Muscle layer of duodenum (tissue), 2 donors: ENCODE measurements at regions not wholly inside any gene's neighbourhood (a gene's known extent, or its start where the extent isn't known, plus 50 kb on each side); places are given as distances from the start of the nearest gene placed in this dataset.
"Not testable (repeated sequence)": the region's sequence is repeated elsewhere in the genome, so short reads cannot be mapped to it uniquely, and the experiment has no call there.

Experiments
- H3K27ac ChIP-seq: one replicate; pipeline ENCODE4 v1.7.0; 2013; ENCODE audit warnings: mild to moderate bottlenecking, low read length
- H3K27me3 ChIP-seq: one replicate; pipeline ENCODE4 v1.7.0; 2013; ENCODE audit warnings: low read depth, mild to moderate bottlenecking, control low read depth, low read length
- H3K36me3 ChIP-seq, 2 donors: one replicate each; pipeline ENCODE4 v1.7.0; 2013; ENCODE audit warnings: low read length in 2 of 2, control low read depth in 1 of 2, mild to moderate bottlenecking in 1 of 2; ENCODE audit not compliant: insufficient read depth in 2 of 2, control insufficient read depth in 1 of 2
- H3K4me1 ChIP-seq, 2 donors: one replicate each; pipeline ENCODE4 v1.7.0; 2013; ENCODE audit warnings: low read length in 2 of 2, mild to moderate bottlenecking in 2 of 2, control low read depth in 1 of 2, moderate library complexity in 1 of 2; ENCODE audit not compliant: insufficient read depth in 2 of 2, control insufficient read depth in 1 of 2
- H3K4me3 ChIP-seq, 2 donors: one replicate each; pipeline ENCODE4 v1.7.0; 2013; ENCODE audit warnings: low read length in 2 of 2, low read depth in 1 of 2, mild to moderate bottlenecking in 1 of 2
- H3K9me3 ChIP-seq, 2 donors: one replicate each; pipeline ENCODE4 v1.7.0; 2013; ENCODE audit warnings: low read length in 2 of 2, control low read depth in 1 of 2, mild to moderate bottlenecking in 1 of 2; ENCODE audit not compliant: control insufficient read depth in 1 of 2
- donor health status: healthy.

- Histone ChIP-seq H3K9me3 (no peaks in the 10 kb centered on the region), H3K27ac (no peak overlapping the region), H3K36me3 (no peaks in the 10 kb centered on the region), H3K4me3 (no peak overlapping the region), H3K27me3 (no peaks in the 10 kb centered on the region), H3K4me1 (no peaks in the 10 kb centered on the region)
Observed at GRCh38 chr14:35963209-35963608, 137.1 kb downstream of the BRMS1L start.

- Histone ChIP-seq H3K36me3 (no peaks in the 10 kb centered on the region), H3K4me1 (no peaks in the 10 kb centered on the region), H3K27ac (no peak overlapping the region), H3K9me3 (no peaks in the 10 kb centered on the region), H3K27me3 (no peaks in the 10 kb centered on the region), H3K4me3 (no peak overlapping the region)
Observed at GRCh38 chr14:35961697-35962274, 135.6 kb downstream of the BRMS1L start.

GRCh38 chr14:35959835-35960234, 133.7 kb downstream of the BRMS1L start:
- no peaks in the 10 kb centered on the region for H3K4me1 ChIP-seq
- H3K36me3 ChIP-seq: no peaks in the 10 kb centered on the region

GRCh38 chr14:35958499-35958898, 132.4 kb downstream of the BRMS1L start:
- Histone ChIP-seq H3K9me3 (no peaks in the 10 kb centered on the region), H3K4me1 (no peaks in the 10 kb centered on the region), H3K27me3 (no peaks in the 10 kb centered on the region), H3K27ac (no peak overlapping the region), H3K36me3 (no peaks in the 10 kb centered on the region), H3K4me3 (no peak overlapping the region)

More at GRCh38 chr14:35959835-35960234, 133.7 kb downstream of the BRMS1L start:
- Histone ChIP-seq H3K27me3 (no peaks in the 10 kb centered on the region), H3K9me3 (no peaks in the 10 kb centered on the region), H3K4me3 (no peak overlapping the region), H3K27ac (no peak overlapping the region)

- H3K36me3 ChIP-seq: no peaks in the 10 kb centered on the region
- no peaks in the 10 kb centered on the region for H3K4me1 ChIP-seq
- H3K9me3 ChIP-seq: no peaks in the 10 kb centered on the region
- no peak overlapping the region for H3K4me3 ChIP-seq
- no peaks in the 10 kb centered on the region for H3K27me3 ChIP-seq
- no peak overlapping the region for H3K27ac ChIP-seq
Observed at GRCh38 chr14:35956376-35957085, 130.4 kb downstream of the BRMS1L start.

GRCh38 chr14:35952584-35952983, 126.4 kb downstream of the BRMS1L start:
- Histone ChIP-seq H3K27me3 (no peaks in the 10 kb centered on the region), H3K27ac (no peak overlapping the region), H3K36me3 (no peaks in the 10 kb centered on the region), H3K4me3 (no peak overlapping the region), H3K9me3 (no peaks in the 10 kb centered on the region), H3K4me1 (peaks cover 0 to 3% of the 10 kb centered on the region in 2 donors)

- H3K36me3 ChIP-seq: no peaks in the 10 kb centered on the region
- H3K27me3 ChIP-seq: no peaks in the 10 kb centered on the region
- no peak overlapping the region for H3K27ac ChIP-seq
- H3K9me3 ChIP-seq: no peaks in the 10 kb centered on the region
- H3K4me1 ChIP-seq: peaks cover 0 to 3% of the 10 kb centered on the region in 2 donors
- no peak overlapping the region for H3K4me3 ChIP-seq
Observed at GRCh38 chr14:35949920-35950513, 123.9 kb downstream of the BRMS1L start.

- H3K4me3 ChIP-seq, H3K9me3 ChIP-seq, H3K27me3 ChIP-seq, H3K36me3 ChIP-seq, H3K4me1 ChIP-seq, H3K27ac ChIP-seq: not testable (repeated sequence)
Observed at GRCh38 chr14:35947983-35948382, 121.8 kb downstream of the BRMS1L start.

GRCh38 chr14:35944847-35945246, 118.7 kb downstream of the BRMS1L start:
- Histone ChIP-seq H3K36me3 (no peaks in the 10 kb centered on the region), H3K4me1 (peaks cover 0 to 2% of the 10 kb centered on the region in 2 donors), H3K27me3 (no peaks in the 10 kb centered on the region), H3K27ac (no peak overlapping the region), H3K9me3 (no peaks in the 10 kb centered on the region), H3K4me3 (no peak overlapping the region)

- H3K36me3 ChIP-seq: no peaks in the 10 kb centered on the region
- no peak overlapping the region for H3K27ac ChIP-seq
- no peaks in the 10 kb centered on the region for H3K9me3 ChIP-seq
- H3K4me3 ChIP-seq: peak overlapping the region in 1 of 2 donors; percentile 30
- H3K4me1 ChIP-seq: no peaks in the 10 kb centered on the region
- no peaks in the 10 kb centered on the region for H3K27me3 ChIP-seq
Observed at GRCh38 chr14:35940291-35940690, 114.2 kb downstream of the BRMS1L start.

- no peaks in the 10 kb centered on the region for H3K9me3 ChIP-seq
- H3K36me3 ChIP-seq: no peaks in the 10 kb centered on the region
- H3K4me1 ChIP-seq: no peaks in the 10 kb centered on the region
- H3K27me3 ChIP-seq: no peaks in the 10 kb centered on the region
- H3K4me3 ChIP-seq: no peak overlapping the region
- no peak overlapping the region for H3K27ac ChIP-seq
Observed at GRCh38 chr14:35938770-35939169, 112.6 kb downstream of the BRMS1L start.
